HepG2 (cell line): ENCODE measurements at regions not wholly inside any gene's neighbourhood (a gene's known extent, or its start where the extent isn't known, plus 50 kb on each side); places are given as distances from the start of the nearest gene placed in this dataset.

Experiments used
- ATAC-seq: fragments of 200-7000 bp; cut with Tn5 transposase; 3 replicates; pipeline ENCODE4 v1.9.1; 2020; ENCODE audit warnings: mild to moderate bottlenecking, moderate library complexity
- BruUV-seq: library from RNA; stranded (reverse); fragments of 400-500 nt; replicated peaks from 2 replicates; lab custom pipeline; 2021; lab: Mats Ljungman, UMichigan
- CTCF ChIA-PET: fragments of 300-600 bp; formaldehyde crosslinking; extraction: SDS; loops from one replicate; lab custom pipeline; 2021; ENCODE audit warnings: low total read pairs, inconsistent platforms, low intra/inter-chr PET ratio; lab: Yijun Ruan, JAX
- POLR2A ChIA-PET: fragments of 350-600 bp; sonication (Branson Sonifier 250); formaldehyde crosslinking; loops from one replicate; lab custom pipeline; 2020; ENCODE audit warnings: antibody characterized with exemption, inconsistent platforms; lab: Yijun Ruan, JAX
- DNase-seq: peaks from one replicate; pipeline ENCODE4 v3.0.0-alpha.2; 2015; ENCODE audit warnings: low spot score
- FAIRE-seq: peaks from 3 replicates; lab custom pipeline; 2011; peaks lifted over from hg19 to GRCh38; lab: Jason Lieb, UNC
- H2AFZ ChIP-seq: one replicate; pipeline ENCODE4 v1.6.1; 2011; ENCODE audit warnings: low read length, inconsistent platforms
- H3K27ac ChIP-seq: fragments of 300-600 bp; 3 replicates; pipeline ENCODE4 v1.8.0; 2011; ENCODE audit warnings: mixed run types, mild to moderate bottlenecking, mixed read lengths, low read length, inconsistent platforms; ENCODE audit not compliant: insufficient read depth; ENCODE audit errors: extremely low read length
- H3K27me3 ChIP-seq, 2 experiments: fragments of 200-600 bp in 1 of 2; 2 replicates in 1 of 2; 3 replicates in 1 of 2; pipeline versions ENCODE4 v1.6.0 to v1.8.0; 2011; ENCODE audit warnings: low read length in 2 of 2, mild to moderate bottlenecking in 2 of 2, moderate library complexity in 2 of 2, inconsistent platforms in 1 of 2; ENCODE audit not compliant: insufficient read depth in 2 of 2, control insufficient read depth in 1 of 2
- H3K36me3 ChIP-seq, 2 experiments: fragments of 200-600 bp in 1 of 2; replicated peaks in 1 of 2; 2 replicates in 1 of 2; 3 replicates in 1 of 2; pipeline versions ENCODE4 v1.5.1 to v1.8.0; 2011; ENCODE audit warnings: low read length in 2 of 2, inconsistent platforms in 1 of 2; ENCODE audit not compliant: insufficient read depth in 2 of 2, control insufficient read depth in 1 of 2
- H3K4me1 ChIP-seq: 2 replicates; pipeline ENCODE4 v1.5.1; 2012; ENCODE audit warnings: low read length, inconsistent platforms; ENCODE audit not compliant: insufficient read depth
- H3K4me2 ChIP-seq: 2 replicates; pipeline ENCODE4 v1.6.0; 2011; ENCODE audit warnings: low read depth, low read length, inconsistent platforms
- H3K4me3 ChIP-seq, 3 experiments: fragments of 200-600 bp in 1 of 3; sonication (generic), shearing (Covaris generic) in 1 of 3; replicated peaks in 1 of 3; 2 replicates each; pipeline ENCODE4 v1.5.1; 2011 to 2016; ENCODE audit warnings: low read length in 3 of 3, inconsistent platforms in 2 of 3, low read depth in 2 of 3, mild to moderate bottlenecking in 2 of 3, control low read depth in 1 of 3, mixed read lengths in 1 of 3; ENCODE audit not compliant: insufficient read depth in 1 of 3
- H3K79me2 ChIP-seq: one replicate; pipeline ENCODE4 v1.6.1; 2011; ENCODE audit warnings: low read length, inconsistent platforms; ENCODE audit not compliant: insufficient read depth
- H3K9ac ChIP-seq: 2 replicates; pipeline ENCODE4 v1.6.0; 2011; ENCODE audit warnings: mild to moderate bottlenecking, low read depth, low read length, inconsistent platforms; ENCODE audit not compliant: insufficient read depth
- H3K9me3 ChIP-seq: 2 replicates; pipeline ENCODE4 v1.5.1; 2012; ENCODE audit warnings: mild to moderate bottlenecking, low read length
- H4K20me1 ChIP-seq: 2 replicates; pipeline ENCODE4 v1.6.0; 2011; ENCODE audit warnings: inconsistent platforms, mild to moderate bottlenecking, low read length, moderate library complexity; ENCODE audit not compliant: insufficient read depth
- CENPX ChIP-seq: sonication (generic); formaldehyde crosslinking; IDR thresholded peaks from 2 replicates; pipeline ENCODE4 v1.9.0; 2021; ENCODE audit warnings: mild to moderate bottlenecking, missing genetic modification reagents, moderate library complexity
- GLMP ChIP-seq: sonication (generic); formaldehyde crosslinking; IDR thresholded peaks from 2 replicates; pipeline ENCODE4 v1.9.0; 2021; ENCODE audit warnings: missing genetic modification reagents, mild to moderate bottlenecking, borderline replicate concordance
- SAFB2 ChIP-seq: sonication (generic); formaldehyde crosslinking; IDR thresholded peaks from 2 replicates; pipeline ENCODE4 v1.5.1; 2020; ENCODE audit warnings: missing genetic modification reagents, low read depth, mild to moderate bottlenecking, borderline replicate concordance
- ZKSCAN1 ChIP-seq: fragments of 150-350 bp; IDR thresholded peaks from 2 replicates; pipeline ENCODE4 v1.6.1; 2014; ENCODE audit warnings: low read length
- ZNF430 ChIP-seq: sonication (generic); formaldehyde crosslinking; IDR thresholded peaks from 2 replicates; pipeline ENCODE4 v1.9.0; 2021; ENCODE audit warnings: mild to moderate bottlenecking, missing genetic modification reagents
- ZNF878 ChIP-seq: sonication (generic); formaldehyde crosslinking; IDR thresholded peaks from 2 replicates; pipeline ENCODE4 v1.8.1; 2023; ENCODE audit warnings: mild to moderate bottlenecking, missing genetic modification reagents, moderate library complexity
- WGBS: methylation state at CpG from one replicate; pipeline ENCODE4 v1.1.6; 2017; ENCODE audit warnings: low lambda C conversion rate; 5-methylcytosine and 5-hydroxymethylcytosine counted together
- in situ Hi-C: cut with HindIII; loops from 2 replicates; pipeline ENCODE4 v1.10.0; 2017; ENCODE audit warnings: low pct_unique_long_range_greater_than_20kb; ENCODE audit not compliant: extremely low pct_ligation_motif_present
- intact Hi-C: fragments of 100-400 bp; cut with micrococcal nuclease; formaldehyde crosslinking; loops from one replicate; pipeline ENCODE4 v1.10.0; 2022; ENCODE audit not compliant: unreplicated experiment

GRCh38 chr18:60556326-60556725 is 183.8 kb upstream of the MC4R start:
- CTCF ChIA-PET = no interaction called here
- BruUV-seq = no TSS peak
- WGBS = 0% methylated on average over 1 of the region's 1 CpG
- Histone ChIP-seq H3K9me3 (no peaks in the 10 kb centered on the region), H3K4me1 (no peaks in the 10 kb centered on the region), H2AFZ (no peak overlapping the region), H3K4me3 (no peak overlapping the region), H3K9ac (no peak overlapping the region), H4K20me1 (no peaks in the 10 kb centered on the region), H3K27me3 (no peaks in the 10 kb centered on the region), H3K36me3 (no peaks in the 10 kb centered on the region), H3K4me2 (no peak overlapping the region), H3K79me2 (no peaks in the 10 kb centered on the region), H3K27ac (no peak overlapping the region)
- intact Hi-C loops (no loop called here), in situ Hi-C loops (no loop called here)
- FAIRE-seq (no peak), DNase-seq (no peak), ATAC-seq (no peak)
- POLR2A ChIA-PET = no interaction called here
- TF ChIP-seq CENPX (CRISPR knock-in tag) (no peak), SAFB2 (CRISPR knock-in tag) (no peak), ZNF430 (CRISPR knock-in tag) (no peak), ZNF878 (CRISPR knock-in tag) (no peak), ZKSCAN1 (no peak)

GRCh38 chr18:60560071-60560470 is 187.5 kb upstream of the MC4R start:
- intact Hi-C loops = no loop called here
- Histone ChIP-seq H3K36me3 (no peaks in the 10 kb centered on the region), H3K9me3 (no peaks in the 10 kb centered on the region), H3K79me2 (no peaks in the 10 kb centered on the region), H3K4me2 (no peak overlapping the region)
- no peak for TF ChIP-seq GLMP
- TF ChIP-seq, all 625 proteins: peak for 0
- FAIRE-seq (no peak), DNase-seq (no peak), ATAC-seq (no peak)
- Histone ChIP-seq H3K4me3 (no peak overlapping the region), H3K27ac (no peak overlapping the region), H3K27me3 (no peaks in the 10 kb centered on the region), H2AFZ (no peak overlapping the region), H3K9ac (no peak overlapping the region), H4K20me1 (no peaks in the 10 kb centered on the region), H3K4me1 (no peaks in the 10 kb centered on the region)
- ChIA-PET POLR2A (no interaction called here), CTCF (no interaction called here)
- in situ Hi-C loops = no loop called here
- BruUV-seq = no TSS peak
- WGBS = 0% methylated on average over 2 of the region's 2 CpGs
